GM10248 (cell line): ENCODE measurements at regions not wholly inside any gene's neighbourhood (a gene's known extent, or its start where the extent isn't known, plus 50 kb on each side); places are given as distances from the start of the nearest gene placed in this dataset.

Source experiments
- CTCF ChIA-PET: fragments of 300-600 bp; sonication (Branson Sonifier 250); formaldehyde crosslinking; extraction: SDS; loops from one replicate; lab custom pipeline; 2021; ENCODE audit warnings: antibody characterized with exemption; lab: Yijun Ruan, JAX
- POLR2A ChIA-PET: fragments of 350-650 bp; sonication (Branson Sonifier 250); formaldehyde crosslinking; extraction: SDS; loops from one replicate; lab custom pipeline; 2020; ENCODE audit warnings: antibody characterized with exemption; lab: Yijun Ruan, JAX
- DNase-seq: peaks from one replicate; pipeline ENCODE4 v3.0.0; 2012; ENCODE audit errors: extremely low spot score
- TF ChIP-seq, protein P1 (sequence below): IDR thresholded peaks from 2 replicates; pipeline ENCODE4 v1.5.1; 2012; ENCODE audit warnings: mild to moderate bottlenecking, low read depth; ENCODE audit errors: extremely low read depth, missing control alignments, control extremely low read depth

DNA sequence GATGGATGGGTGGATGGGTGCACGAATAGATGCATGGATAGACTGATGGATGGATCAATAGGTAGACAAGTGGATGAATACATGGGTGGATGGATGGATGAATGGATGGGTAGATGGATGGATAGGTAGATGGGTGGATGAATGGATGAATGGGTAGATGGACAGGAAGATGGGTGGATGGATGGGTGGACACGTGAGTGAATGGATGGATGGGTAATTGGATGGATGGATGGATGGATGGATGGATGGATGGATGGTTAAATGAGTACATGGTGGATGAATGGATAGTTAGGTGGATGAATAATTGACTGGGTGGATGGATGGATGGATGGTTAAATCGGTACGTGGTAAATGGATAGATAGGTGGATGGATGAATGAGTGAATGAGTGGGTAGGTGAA, 89.7 kb upstream of the ZNF469 start:
- TF ChIP-seq, protein P1, sequence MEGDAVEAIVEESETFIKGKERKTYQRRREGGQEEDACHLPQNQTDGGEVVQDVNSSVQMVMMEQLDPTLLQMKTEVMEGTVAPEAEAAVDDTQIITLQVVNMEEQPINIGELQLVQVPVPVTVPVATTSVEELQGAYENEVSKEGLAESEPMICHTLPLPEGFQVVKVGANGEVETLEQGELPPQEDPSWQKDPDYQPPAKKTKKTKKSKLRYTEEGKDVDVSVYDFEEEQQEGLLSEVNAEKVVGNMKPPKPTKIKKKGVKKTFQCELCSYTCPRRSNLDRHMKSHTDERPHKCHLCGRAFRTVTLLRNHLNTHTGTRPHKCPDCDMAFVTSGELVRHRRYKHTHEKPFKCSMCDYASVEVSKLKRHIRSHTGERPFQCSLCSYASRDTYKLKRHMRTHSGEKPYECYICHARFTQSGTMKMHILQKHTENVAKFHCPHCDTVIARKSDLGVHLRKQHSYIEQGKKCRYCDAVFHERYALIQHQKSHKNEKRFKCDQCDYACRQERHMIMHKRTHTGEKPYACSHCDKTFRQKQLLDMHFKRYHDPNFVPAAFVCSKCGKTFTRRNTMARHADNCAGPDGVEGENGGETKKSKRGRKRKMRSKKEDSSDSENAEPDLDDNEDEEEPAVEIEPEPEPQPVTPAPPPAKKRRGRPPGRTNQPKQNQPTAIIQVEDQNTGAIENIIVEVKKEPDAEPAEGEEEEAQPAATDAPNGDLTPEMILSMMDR = no peak
- ChIA-PET CTCF (no interaction called here), POLR2A (no interaction called here)
- DNase-seq = no peak

DNA sequence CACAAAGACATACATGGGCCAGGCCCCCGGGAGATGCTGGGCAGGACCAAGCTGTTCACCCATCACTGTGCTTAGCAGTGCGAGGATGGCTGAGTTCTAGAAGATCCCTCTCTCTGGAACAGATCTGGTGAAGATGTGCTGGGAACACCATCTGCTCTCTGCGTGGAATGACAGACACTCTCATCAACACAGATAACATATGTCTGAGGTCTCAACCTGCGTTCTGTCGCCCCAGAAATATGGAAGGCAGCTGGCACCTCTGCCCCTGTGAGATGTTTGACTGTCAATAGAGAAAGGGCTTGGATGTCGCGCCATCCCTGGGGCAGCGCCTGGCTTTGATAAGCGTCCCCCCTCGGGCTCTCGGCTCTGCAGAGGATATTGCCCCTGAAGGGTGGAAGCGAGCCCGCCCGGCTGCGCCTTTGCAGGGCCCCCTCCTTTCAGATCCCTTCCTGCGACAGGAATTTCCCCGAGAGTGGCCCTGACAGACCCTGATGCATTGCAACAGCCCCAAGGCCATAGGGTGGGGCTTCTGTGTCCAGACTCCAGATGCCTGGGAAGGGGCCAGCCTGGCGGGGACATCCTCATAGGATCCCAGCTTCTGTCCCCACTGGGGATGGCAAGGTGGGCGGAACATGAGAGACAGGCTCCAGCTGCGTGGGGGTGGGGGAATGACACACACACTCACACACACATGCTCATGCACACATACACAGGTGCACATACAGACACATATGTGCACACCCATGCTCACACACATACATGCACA, 86.9 kb upstream of the ZNF469 start:
- TF ChIP-seq, protein P1 = no peak
- ChIA-PET CTCF (no interaction called here), POLR2A (no interaction called here)
- DNase-seq = no peak

DNA sequence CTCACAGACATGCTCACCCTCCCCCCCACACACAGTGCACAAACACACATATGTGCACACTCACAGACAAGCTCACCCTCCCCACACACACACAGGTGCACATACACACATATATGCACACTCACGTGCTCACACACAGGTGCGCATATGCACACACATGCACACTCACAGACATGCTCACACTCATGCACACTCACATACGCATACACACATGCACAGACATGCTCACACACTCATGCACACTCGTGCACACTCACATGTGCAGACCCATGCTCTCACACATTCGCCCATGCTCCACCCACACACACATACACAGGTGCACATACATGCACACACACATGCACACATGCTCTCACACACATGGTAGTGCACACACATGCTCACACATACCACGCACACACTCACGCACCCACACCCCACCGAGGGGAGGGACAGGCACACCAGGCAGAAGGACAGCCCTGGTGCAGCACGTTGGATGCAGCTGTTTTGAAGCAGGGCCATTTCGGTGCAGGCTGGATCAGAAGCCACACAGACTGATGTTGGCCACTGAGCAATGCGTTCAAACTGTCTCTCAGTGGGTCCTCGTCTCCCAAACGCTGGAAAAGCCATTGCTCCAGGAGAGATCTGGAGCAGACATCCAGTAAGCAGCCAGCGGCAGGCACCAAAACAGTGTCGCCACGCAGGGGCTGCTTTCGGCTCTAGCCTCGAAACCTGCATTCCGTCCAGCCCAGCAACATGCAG, 86.2 kb upstream of the ZNF469 start:
- ChIA-PET CTCF (no interaction called here), POLR2A (no interaction called here)
- TF ChIP-seq, protein P1 = no peak
- no peak for DNase-seq

DNA sequence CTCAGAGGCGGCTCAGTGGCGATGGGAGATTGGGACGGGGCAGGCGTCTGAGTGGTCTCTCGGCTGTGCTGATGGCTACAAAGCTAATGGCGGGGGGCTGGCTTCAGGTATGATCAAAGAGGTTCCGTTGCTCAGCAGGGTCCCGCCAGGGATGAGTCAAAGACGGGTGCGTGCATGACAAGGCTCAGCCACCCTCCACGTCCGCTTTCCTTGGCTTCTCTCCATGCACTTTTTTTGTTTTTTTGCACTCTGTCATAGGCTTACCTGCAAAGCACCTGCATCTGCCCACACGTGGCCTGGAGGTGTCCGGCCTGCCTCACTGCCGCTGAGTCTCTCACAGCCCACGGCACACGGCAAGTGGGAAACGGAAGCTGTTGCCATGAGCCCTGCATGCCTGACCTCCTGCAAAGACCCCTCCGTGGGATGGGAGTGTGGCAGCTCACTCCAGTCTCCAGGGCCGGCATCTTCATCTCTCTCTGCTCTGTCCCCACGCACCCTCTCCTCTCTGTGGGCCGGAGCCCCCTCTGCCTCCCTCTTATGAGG, 85.5 kb upstream of the ZNF469 start:
- TF ChIP-seq, protein P1 = no peak
- CTCF ChIA-PET = no interaction called here
- no peak for DNase-seq
- POLR2A ChIA-PET = no interaction called here

DNA sequence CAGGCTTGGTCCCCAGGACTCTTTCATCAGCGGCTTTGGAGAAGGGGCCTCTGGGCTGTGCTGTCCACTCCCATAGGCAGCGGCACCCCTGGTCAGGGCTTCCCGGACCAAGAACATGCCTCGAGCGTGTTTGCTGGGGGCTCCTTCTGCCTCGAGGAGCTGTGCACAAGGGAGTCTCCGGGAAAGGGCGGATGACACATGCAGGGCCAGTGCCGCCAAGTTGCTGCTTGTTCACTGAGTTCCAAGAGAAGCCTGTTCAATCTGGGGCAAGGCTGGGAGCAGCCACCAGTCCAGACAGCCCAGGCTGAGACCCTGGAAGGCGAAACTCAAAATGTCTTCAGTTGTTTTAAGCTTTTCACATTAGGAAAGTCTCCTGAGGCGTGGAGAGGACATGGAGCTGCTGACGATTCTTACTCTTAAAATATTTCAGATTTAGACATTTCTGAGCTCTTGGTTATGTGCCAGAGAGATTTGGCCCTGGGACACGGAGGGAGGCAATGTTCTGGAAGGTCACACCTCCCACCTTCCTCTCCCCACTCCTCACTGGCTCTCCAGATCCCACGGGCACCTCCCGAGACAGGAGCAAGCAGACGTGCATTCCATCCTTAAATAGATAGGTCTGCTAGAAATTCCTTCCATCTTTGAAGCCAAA, 84.5 kb upstream of the ZNF469 start:
- ChIA-PET CTCF (no interaction called here), POLR2A (no interaction called here)
- TF ChIP-seq, protein P1 = no peak
- DNase-seq = no peak

DNA sequence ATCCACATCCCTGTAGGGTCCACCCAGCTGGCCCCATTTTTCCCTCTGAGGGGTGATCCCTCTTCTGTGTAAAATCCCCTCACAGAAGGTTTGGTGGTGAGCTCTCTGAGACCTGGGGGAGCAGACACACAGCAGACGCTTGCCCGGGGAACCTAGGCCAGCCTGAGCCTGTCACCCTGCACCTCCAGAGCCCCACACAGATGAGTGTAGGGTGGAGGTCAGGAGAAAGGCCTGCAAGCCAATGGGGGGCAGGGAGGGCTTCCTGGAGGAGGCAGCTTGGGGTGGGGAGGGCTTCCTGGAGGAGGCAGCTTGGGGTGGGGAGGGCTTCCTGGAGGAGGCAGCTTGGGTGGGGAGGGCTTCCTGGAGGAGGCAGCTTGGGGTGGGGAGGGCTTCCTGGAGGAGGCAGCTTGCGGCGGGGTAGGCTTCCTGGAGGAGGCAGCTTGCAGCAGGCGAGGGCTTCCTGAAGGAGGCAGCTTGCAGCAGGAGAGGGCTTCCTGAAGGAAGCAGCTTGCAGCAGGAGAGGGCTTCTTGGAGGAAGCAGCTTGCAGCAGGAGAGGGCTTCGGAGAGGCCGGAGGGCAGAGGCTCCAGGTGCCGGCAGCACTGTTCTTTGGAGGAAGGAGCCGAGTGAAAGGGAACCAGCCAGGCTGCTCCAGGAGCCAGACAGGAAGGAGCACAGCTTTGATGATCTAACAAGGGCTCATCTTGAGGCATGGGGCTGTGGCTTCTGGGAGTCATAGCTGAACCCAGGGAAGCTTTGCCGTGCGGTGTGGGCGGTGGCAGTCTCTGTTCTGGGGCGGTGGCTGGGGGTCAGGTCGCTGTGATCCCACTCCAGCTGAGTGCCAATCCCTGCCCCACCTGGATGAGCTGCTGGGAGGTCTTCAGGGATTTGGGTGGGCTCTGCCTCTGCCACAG, 83.7 kb upstream of the ZNF469 start:
- TF ChIP-seq, protein P1 = no peak
- POLR2A ChIA-PET = no interaction called here
- no peak for DNase-seq
- CTCF ChIA-PET = no interaction called here
